HG02870 (cell line): ENCODE measurements at regions not wholly inside any gene's neighbourhood (a gene's known extent, or its start where the extent isn't known, plus 50 kb on each side); places are given as distances from the start of the nearest gene placed in this dataset.
"Not testable (repeated sequence)": the region's sequence is repeated elsewhere in the genome, so short reads cannot be mapped to it uniquely, and the experiment has no call there.

Experiments used
- ATAC-seq: cut with Tn5 transposase; IDR thresholded peaks from one replicate; pipeline ENCODE4 v1.9.1; 2021; ENCODE audit warnings: mild to moderate bottlenecking, moderate library complexity; ENCODE audit not compliant: unreplicated experiment

DNA sequence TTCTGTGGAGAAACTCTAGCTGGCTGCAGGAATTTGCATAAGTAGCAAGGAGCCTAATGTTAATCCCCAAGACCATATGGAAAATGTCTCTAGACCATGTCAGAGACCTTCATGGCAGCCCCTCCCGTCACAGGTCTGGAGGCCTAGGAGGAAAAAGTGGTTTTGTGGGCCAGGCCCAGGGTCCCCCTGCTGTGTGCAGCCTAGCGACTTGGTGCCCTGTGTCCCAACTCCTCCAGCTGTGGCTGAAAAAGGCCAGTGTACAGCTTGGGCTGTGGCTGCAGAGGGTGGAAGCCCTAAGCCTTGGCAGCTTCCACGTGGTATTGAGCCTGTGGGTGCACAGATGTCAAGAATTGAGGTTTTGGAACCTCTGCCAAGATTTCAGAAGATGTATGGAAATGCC is 306.9 kb upstream of the CA10 start:
- no peak for ATAC-seq

- ATAC-seq, result no peak
Observed at GRCh38 chr17:52451294-52451861, 292.9 kb upstream of the CA10 start.

DNA sequence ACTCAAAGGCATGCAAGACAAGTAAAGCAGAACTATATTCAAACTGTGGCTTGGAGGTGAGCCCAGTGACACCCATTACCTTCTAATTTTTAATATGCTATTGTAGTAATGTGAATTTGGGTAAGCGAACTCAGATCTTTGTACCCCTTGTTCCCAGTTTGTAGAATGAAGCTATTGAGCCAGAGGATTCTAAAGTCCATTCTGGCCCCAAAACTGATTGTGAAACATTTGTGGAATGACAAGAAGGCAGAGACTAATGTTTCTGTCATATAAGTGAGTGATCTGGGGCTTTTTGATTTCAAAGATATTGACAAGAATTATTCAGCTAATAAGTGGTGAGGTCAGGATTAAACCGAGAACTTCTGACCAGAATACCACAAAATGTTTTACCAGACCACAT is 283.8 kb upstream of the CA10 start:
- no peak for ATAC-seq

DNA sequence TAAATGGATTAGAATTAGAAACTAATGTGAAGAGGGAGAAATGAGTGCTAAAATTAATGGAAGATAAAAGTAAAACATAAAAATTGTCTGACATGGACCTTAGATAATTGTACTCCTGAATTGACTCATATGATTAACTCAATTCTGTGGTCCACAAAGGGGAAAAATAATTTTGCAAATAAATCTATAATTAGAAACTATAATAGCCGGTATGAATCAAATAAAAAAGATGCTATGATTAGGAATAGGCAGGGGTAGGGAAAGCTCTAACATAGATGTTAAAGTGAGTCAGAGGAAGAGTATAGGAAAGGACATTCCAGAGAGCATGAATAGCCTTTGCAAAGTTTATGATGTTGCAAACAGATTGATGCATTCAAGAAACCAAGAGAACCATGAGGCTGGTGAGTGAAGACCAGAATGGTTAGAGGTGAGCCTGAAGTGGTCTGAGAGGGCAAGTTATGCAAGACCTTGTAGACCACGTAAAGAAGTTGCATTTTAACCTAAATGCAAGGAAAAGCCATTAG is 262.1 kb upstream of the CA10 start:
- ATAC-seq, result no peak

- no peak for ATAC-seq
Observed at GRCh38 chr17:52419229-52419641, 260.7 kb upstream of the CA10 start.

- no peak for ATAC-seq
Observed at GRCh38 chr17:52410781-52411180, 252.3 kb upstream of the CA10 start.

DNA sequence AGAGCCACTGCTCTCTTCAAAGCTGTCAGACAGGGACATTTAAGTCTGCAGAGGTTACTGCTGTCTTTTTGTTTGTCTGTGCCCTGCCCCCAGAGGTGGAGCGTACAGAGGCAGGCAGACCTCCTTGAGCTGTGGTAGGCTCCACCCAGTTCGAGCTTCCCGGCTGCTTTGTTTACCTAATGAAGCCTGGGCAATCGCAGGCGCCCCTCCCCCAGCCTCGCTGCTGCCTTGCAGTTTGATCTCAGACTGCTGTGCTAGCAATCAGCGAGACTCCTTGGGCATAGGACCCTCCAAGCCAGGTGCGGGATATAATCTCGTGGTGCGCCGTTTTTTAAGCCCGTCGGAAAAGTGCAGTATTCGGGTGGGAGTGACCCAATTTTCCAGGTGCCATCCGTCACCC is 250.7 kb upstream of the CA10 start:
- not testable (repeated sequence) for ATAC-seq

GRCh38 chr17:52395308-52395707 is 236.8 kb upstream of the CA10 start:
- no peak for ATAC-seq

DNA sequence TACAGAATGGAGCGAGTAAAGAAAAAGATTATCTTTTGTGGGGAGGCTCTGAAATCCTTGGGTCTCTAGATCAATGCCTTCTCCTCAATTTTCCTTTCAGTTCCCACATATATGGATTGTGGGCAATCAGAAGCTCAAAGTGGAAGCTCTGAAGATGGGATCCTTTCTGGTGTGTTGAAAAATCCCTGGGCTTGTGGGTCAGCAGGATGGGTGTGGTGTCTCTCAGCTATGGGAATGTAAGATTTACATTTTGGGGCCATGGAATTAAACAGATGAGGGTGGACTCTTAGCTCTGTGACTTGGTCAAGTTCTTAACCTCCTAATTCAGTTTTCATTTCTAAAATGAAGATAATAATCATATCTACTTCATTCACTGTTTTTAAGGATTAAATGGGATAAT is 231.9 kb upstream of the CA10 start:
- no peak for ATAC-seq

DNA sequence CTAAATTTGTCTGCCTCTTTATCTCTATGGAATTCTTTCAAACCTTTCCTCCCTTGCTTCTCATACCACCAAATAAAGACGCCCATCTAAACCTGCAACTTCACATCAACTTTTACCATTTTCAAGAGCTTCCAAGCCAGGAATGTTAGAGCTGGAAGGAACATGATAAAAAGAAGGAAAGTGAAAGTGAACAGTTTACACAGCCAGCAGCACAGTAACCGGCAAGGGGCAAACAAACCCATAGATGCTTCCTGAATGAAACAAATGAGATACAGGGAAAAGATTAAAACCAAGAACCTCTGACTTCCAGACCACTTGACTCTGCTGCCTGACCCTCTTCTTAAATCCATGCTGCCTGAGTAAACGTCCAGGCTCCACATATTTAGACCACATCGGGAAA is 231.1 kb upstream of the CA10 start:
- no peak for ATAC-seq

GRCh38 chr17:52388941-52389340 is 230.4 kb upstream of the CA10 start:
- no peak for ATAC-seq

DNA sequence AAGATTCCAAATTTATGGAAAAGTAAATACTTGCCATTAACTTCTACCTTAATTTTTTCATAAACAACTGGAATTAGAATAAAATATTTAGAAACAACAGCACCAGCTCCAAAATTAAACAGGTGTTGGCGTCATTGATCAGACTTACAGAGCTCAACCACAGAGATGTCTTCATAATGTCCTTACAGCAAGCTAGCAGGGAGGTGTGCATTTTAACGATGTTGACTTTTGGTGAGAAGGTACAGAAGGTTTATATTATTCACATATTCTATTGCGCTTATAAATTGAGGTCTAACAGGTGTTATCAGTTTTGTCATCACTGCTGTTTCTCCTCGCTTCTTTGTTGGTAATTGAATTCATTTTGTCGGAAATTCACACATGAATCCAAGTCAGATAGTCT is 226.2 kb upstream of the CA10 start:
- no peak for ATAC-seq

DNA sequence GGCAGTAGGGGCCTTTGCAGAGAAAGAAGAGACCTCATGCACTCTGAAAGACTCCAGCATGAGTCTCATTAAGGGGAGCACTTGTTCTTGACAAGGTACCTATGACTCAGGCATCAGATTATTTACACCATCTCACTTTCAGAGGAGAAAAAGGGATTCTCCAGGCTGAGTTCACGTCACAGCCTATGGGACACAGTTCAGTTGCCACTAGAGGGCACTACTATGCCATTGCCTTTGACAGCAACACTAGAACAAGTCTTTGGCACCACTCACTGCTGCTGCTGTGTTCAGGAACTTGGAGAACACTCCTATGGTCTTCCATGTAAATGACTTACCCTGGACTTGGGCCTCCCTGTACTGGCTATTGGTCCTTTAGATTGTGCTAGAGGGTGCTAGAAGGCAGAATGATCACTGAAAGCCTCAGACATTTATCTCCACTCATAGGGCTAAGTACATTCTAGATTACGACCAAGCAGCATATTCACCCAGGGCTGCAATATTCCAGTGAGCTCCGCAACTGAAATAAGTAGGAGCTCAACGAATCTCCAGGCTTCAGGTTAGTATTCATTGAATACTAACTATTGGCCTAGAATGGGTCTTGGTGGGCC is 225.1 kb upstream of the CA10 start:
- ATAC-seq, result peak; percentile 53

DNA sequence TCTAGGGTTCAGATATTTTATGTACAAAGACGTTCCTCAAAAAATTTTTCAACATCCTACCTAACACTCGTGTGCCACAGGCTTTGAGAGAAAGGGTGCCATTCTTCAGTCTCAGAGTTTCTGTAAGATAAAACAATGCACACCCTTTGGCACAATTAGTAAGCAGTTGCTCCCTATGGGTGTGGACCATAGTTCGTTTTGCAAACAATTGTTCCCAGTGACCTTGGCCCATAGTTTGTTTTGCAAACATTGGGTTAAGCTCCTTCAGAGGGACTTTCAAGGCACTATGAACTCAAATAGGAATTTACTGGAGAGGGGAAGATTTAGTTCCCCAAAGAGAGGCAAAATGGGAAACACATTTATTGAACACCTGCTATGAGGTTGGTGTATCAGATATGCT is 220.3 kb upstream of the CA10 start:
- no peak for ATAC-seq

- ATAC-seq, result no peak
Observed at GRCh38 chr17:52376137-52376536, 217.6 kb upstream of the CA10 start.

DNA sequence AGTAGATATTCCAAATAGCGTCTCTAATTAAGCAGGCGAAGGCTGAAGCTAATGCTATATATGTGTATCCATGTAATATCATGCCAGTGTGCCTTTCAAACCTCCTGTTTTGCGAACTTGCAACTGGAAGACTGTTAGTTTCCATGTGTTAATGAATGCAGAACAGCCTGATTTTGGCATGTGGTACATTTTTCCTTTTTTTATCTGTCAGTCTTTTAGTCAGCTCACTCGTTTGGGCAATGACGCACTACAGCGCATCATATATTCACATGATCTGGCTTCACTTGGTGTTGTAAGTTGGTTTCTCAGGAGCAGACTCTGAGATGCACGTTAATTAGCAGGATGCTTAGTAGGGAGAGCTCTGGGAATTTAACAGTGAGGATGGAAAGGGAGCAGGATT is 210.4 kb upstream of the CA10 start:
- ATAC-seq, result no peak

DNA sequence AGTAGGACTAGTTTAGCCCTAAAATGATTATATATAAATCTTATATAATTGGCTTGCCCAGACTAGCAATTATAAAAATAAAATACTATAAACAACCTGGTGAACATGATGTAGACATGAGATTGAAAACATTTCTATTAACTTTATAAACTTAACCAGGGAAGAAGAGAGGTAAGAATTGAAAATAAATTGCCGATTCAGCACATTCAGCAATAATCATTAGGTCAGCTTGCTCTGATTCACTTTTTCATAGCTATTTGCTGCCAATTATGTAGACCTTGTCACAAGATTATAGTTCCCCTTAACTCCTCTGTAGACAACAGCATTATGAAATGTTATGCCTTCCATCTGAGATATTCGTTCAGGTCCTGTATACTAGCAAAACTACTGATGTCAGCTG is 199.3 kb upstream of the CA10 start:
- no peak for ATAC-seq

GRCh38 chr17:52336796-52337195 is 178.3 kb upstream of the CA10 start:
- no peak for ATAC-seq

DNA sequence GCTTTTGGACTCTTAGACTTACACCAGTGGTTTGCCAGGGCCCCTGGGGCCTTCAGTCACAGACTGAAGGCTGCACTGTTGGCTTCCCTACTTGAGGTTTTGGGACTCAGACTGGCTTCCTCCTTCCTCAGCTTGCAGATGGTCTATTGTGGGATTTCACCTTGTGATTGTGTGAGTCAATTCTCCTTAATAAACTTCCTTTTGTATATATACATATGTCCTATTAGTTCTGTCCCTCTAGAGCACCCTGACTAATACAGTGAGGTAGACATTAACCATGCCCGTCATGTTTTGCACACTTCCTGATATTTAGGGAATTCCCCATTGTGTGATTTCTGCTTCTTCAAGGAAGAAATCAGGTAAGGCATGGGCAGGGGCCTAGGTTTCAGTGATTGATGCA is 147.8 kb upstream of the CA10 start:
- ATAC-seq, result no peak

DNA sequence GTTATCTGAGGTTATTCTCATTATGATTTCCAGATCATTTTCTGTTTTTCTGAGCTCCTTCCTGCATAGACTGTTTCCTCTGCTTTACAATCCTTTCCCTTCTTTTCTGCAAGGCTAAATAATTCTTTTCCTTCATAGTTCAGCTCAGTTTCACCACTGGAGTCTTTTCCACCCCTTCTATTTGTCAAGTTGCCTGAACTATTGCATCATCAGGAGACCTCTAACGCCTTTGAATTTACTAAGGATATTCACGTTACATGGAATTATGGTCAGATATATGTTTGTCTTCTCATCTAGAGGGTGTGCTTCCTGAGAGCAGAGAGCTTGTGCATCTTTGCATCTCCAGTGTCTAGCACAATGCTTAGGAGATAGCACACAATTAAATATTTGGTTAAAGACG is 140.4 kb upstream of the CA10 start:
- ATAC-seq, result no peak

- ATAC-seq, result no peak
Observed at GRCh38 chr17:52297230-52298010, 138.9 kb upstream of the CA10 start.

DNA sequence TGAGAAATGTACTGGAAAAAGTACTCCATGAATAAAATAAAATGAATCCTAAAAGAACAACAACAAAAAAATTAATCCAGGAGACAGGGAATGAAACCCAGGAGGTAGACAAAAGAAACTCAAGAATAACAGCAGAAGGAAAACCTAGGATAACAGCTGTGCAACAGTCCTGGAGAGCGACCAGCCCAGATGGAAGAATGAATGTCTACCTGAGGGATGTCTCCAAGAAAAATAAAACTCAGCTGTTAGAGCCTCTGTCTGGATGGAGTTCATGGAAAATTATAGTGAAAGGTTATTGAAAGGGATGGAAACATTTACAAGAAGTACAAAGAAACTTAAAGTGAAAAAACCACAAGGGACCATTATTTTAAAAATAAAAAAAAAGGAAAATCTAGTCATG is 135.8 kb upstream of the CA10 start:
- ATAC-seq, result no peak
